HG02852 (cell line): ENCODE measurements at regions not wholly inside any gene's neighbourhood (a gene's known extent, or its start where the extent isn't known, plus 50 kb on each side); places are given as distances from the start of the nearest gene placed in this dataset.

ENCODE experiments used
- ATAC-seq: cut with Tn5 transposase; IDR thresholded peaks from one replicate; pipeline ENCODE4 v1.9.1; 2021; ENCODE audit warnings: mild to moderate bottlenecking, moderate library complexity; ENCODE audit not compliant: unreplicated experiment

DNA sequence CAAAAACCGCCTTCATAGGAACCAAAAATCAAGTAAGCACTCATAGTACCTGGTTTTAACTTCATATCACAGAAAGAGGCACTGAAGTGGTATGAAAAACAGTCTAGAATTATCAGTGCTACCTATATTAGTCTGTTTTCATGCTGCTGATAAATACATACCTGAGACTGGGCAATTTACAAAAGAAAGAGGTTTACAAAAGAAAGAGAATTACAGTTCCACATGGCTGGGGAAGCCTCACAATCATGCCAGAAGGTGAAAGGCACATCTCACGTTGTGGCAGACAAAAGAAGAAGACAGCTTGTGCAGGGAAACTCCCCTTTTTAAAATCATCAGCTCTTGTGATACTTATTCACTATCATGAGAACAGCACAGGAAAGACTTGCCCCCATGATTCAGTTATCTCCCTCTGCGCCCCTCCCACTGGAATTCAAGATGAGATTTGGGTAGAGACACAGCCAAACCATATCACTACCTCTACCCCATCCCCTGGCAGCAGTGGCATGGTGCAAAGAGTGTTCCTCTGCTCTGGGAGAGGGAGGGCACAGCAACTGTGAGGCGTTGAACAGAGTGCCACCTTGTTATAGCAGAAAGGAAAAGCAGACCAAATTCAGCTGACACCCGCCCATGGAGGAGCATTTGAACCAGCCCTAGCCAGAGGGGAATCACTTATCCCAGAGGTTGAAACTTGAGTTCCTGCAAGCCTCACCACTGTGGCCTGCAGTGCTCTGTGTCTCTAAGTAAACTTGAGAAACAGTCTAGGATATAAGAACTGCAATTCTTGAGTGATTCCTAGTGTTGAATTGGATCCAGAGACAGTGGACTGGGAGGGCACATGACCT lies 61.9 kb upstream of the PTPRZ1 start:
- no peak for ATAC-seq

DNA sequence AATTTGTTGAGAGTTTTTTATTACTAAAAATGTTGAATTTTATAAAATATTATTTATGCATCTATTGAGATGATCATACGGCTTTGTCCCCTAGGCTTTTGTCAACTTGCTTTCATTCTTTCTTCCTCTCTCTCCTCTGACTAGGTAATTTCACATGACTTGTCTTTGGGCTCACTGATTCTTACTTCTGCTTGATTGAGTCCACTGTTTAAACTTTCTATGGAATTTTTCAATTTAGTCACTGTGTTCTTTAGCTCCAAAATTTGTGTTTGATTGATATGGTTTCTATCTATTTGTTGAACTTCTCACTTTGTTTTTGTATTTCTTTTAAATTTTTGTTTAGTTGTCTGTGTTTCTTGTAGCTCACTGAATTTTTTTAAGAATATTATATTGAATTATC lies 65.9 kb upstream of the PTPRZ1 start:
- no peak for ATAC-seq

GRCh38 chr7:121803039-121803438 lies 69.9 kb upstream of the PTPRZ1 start:
- no peak for ATAC-seq

- no peak for ATAC-seq
These were observed 71.9 kb upstream of the PTPRZ1 start for GRCh38 chr7:121800916-121801675.

- ATAC-seq: no peak
These were observed 74.1 kb upstream of the PTPRZ1 start for GRCh38 chr7:121798896-121799295.

GRCh38 chr7:121798453-121798840 lies 74.5 kb upstream of the PTPRZ1 start:
- no peak for ATAC-seq

DNA sequence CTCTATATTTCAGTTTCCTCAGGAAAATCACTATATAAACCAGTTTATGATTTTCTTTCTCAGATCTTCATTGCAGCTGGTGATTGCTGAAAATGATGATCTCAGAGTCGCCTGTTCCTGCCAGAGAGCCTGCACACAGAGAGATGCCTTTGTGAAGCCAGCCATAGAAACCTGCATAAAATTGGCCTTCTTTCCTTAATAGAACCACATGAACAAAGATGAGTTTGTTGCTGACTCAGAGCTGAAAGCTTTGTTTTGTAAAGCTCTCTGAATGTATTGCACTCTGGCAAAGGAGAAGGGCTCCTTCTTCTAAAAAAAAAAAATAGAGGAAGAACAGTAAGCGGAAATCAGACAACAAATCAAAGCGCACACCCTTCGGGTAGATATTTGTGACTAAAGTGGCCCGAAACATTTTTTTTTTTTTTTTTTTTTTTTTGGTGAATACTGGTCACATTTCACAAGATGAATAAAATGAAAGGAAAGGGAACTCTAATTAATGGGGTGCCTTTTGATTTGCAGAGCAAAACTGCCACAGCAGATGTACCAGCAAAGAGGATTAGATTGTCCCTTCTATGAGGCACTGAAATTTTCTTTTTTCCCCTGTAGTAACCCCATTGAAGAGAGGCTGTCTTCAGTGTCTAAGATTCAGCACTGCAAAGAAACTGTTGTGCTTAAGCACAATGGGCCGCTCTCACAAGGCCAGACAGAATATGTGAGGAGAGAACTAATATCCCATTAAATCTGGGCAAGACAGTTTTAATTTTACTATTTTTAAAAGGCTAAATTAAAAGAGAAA lies 75.1 kb upstream of the PTPRZ1 start:
- no peak for ATAC-seq

DNA sequence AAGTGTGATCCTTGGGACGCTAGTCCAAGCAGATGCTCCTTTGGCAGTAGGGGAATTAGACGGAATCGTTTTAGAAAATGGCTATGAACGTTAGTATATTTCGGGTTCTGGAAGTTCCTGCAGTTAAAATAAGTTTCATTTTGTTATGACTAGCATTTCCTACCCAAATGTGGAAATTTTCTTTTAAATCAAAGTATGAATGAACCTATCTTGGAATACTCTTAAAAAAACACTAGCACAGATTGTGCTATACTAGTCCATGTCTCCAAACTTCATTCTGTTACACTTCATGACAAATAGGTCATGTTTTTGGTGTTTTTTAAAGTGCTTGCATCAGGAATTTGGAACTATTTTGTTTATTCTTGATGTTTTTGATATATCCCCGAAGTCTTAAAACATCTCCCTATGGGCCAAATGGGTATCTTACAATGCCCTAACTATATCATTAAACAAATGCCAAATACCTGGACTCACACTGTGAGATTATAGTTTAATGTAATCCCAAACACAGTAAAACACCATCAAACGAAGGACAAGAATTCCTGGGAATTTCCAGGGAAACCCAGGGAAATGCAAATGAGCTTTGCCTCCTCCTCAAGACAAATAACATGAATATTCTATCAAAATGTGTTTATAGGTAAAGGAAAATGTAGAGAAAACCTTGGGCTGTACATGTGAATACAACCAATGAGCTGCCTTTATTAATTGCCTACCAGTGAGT lies 75.9 kb upstream of the PTPRZ1 start:
- no peak for ATAC-seq

GRCh38 chr7:121796381-121796780 lies 76.6 kb upstream of the PTPRZ1 start:
- ATAC-seq: no peak

- no peak for ATAC-seq
These were observed 77.2 kb upstream of the PTPRZ1 start for GRCh38 chr7:121795736-121796135.

GRCh38 chr7:121793716-121794115 lies 79.2 kb upstream of the PTPRZ1 start:
- no peak for ATAC-seq

GRCh38 chr7:121777672-121778071 lies 95.3 kb upstream of the PTPRZ1 start:
- ATAC-seq: no peak

DNA sequence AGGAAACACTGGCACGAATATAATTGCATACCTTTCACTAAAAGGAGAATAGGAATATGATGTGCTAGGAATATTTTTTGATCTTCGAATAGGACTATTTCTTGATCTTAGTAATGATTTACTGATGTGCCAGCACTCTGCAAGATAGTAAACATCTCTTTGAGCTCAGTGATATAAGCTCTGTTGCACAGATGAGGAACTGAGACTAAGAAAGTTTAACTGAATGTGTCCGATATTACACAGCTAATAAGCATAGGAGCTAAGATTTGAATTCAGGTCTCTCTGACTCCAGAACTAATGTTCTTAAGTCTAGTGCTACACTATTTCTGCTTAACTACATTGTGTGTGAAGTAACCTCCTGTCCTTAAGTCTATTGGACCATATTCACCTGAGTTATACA lies 98.4 kb upstream of the PTPRZ1 start:
- no peak for ATAC-seq

DNA sequence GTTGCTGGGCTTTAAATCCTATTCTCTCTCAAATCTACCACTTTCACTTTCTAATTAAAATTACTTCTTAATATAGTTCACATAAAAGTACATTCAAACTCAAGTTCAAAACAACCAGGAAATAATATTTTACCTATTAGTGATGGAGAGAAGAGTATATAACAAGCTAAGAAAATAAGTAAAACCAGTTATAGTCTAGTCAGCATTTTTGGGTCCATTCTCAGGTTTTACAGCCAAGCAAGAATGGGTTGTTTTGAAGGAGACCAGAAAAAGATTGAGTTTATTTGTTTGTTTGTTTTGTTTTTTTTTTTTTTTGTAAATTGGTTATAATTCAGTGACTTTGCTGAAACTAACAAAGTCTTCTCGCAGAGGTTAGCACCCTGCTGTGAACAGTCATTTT lies 106.3 kb upstream of the PTPRZ1 start:
- no peak for ATAC-seq

GRCh38 chr7:121761399-121761798 lies 111.6 kb upstream of the PTPRZ1 start:
- ATAC-seq: no peak

- no peak for ATAC-seq
These were observed 117.0 kb upstream of the PTPRZ1 start for GRCh38 chr7:121755818-121756552.

- no peak for ATAC-seq
These were observed 117.7 kb upstream of the PTPRZ1 start for GRCh38 chr7:121755286-121755685.

DNA sequence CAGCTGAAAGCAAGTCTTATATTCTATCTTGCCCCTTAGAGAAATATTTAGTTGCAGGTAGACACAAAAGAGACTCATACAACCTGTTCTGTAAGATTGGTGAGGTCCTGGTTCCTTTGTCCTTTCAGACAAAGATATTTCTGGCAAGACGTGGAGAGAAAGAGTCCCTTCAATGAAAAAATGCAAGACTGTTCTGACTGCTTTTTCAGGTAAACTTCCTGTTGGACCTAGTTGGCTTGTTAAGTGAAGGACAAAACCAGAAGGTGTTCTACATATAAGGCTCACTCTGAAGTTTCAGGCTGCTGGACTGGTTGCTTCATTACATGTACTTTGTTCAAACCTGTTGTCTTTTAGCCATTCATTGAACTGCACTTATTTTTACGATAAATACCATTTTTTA lies 119.0 kb upstream of the PTPRZ1 start:
- ATAC-seq: no peak

DNA sequence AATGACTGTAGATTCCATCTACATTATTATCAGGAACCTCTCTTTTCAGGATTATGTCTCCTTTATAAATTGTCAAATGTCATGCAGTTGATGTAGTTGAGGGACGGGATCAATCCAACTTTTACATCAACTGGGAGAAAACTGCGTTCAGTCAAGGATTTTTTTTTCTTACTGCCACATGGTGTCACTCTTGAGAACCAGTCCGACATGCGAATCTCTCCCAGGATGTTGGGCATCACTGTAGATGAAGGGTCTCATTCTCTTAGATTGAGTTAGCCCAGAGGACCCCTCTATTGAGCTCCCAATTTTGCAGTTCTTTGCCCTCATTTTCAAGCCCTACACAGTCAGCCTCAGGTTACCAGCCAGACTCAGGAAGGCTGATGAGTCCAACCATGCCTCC lies 120.3 kb upstream of the PTPRZ1 start:
- no peak for ATAC-seq

DNA sequence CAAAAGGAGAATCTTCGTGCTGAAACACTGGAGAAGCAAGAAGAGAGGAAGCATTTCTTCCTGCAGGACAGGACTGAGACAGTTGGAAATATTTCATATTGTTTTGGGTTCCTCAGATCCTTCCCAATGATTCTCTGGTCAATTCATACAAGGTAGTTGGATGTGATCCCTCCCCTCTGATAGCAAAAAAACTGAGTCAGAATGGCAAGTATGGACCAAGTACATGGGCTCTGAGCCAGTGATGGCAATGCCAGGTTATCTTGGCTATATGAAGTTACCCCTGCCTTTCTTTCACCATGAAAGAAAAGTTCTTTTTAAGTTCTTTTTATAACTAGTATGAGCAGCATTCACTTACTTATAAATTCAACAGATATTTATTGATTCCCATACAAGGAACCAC lies 124.4 kb upstream of the PTPRZ1 start:
- no peak for ATAC-seq
